A549 (cell line): ENCODE measurements at regions not wholly inside any gene's neighbourhood (a gene's known extent, or its start where the extent isn't known, plus 50 kb on each side); places are given as distances from the start of the nearest gene placed in this dataset.

Experiments used
- ATAC-seq, 2 experiments: fragments of 200-7000 bp in 1 of 2; fragments of >200 bp in 1 of 2; cut with Nextera tagmentation in 1 of 2; cut with Tn5 transposase in 1 of 2; 3 replicates each; pipeline versions ENCODE4 v1.8.0 to v1.9.1; 2018 to 2020; ENCODE audit warnings: mild to moderate bottlenecking in 1 of 2, moderate library complexity in 1 of 2
- CTCF ChIA-PET: fragments of 300-600 bp; sonication (Branson Sonifier 250); formaldehyde crosslinking; extraction: SDS; loops from one replicate; lab custom pipeline; 2021; ENCODE audit warnings: antibody characterized with exemption, inconsistent platforms; lab: Yijun Ruan, JAX
- POLR2A ChIA-PET: fragments of 350-600 bp; formaldehyde crosslinking; extraction: SDS; loops from one replicate; lab custom pipeline; 2021; ENCODE audit warnings: antibody characterized with exemption, inconsistent platforms; lab: Yijun Ruan, JAX
- DNase-seq, 2 experiments: peaks; one replicate each; pipeline versions ENCODE4 v3.0.0 to v3.0.0-alpha.2; 2011 to 2016; ENCODE audit warnings: low read depth in 1 of 2, low spot score in 1 of 2
- FAIRE-seq: peaks from 2 replicates; lab custom pipeline; 2011; peaks lifted over from hg19 to GRCh38; lab: Jason Lieb, UNC
- H3K27ac ChIP-seq, 2 experiments: fragments of >200 bp; sonication (Bioruptor Twin); formaldehyde crosslinking; 3 replicates each; pipeline ENCODE4 v1.5.1; 2016 to 2017
- H3K4me1 ChIP-seq: fragments of >200 bp; sonication (Bioruptor Twin); formaldehyde crosslinking; 3 replicates; pipeline ENCODE4 v1.6.1; 2016
- H3K4me2 ChIP-seq: fragments of >200 bp; sonication (Bioruptor Twin); formaldehyde crosslinking; 3 replicates; pipeline ENCODE4 v1.6.1; 2016
- H3K4me3 ChIP-seq: fragments of >200 bp; sonication (Bioruptor Twin); formaldehyde crosslinking; 3 replicates; pipeline ENCODE4 v1.5.1; 2016
- H3K9me3 ChIP-seq: fragments of >200 bp; sonication (Bioruptor Twin); formaldehyde crosslinking; 3 replicates; pipeline ENCODE4 v1.6.1; 2016
- ATOH8 ChIP-seq: fragments of 250-450 bp; sonication (Bioruptor Pico); IDR thresholded peaks from 2 replicates; pipeline ENCODE4 v1.5.0; 2020; ENCODE audit warnings: low read depth, mild to moderate bottlenecking, moderate library complexity
- BCL3 ChIP-seq: fragments of >200 bp; sonication (Bioruptor Twin); formaldehyde crosslinking; IDR thresholded peaks from 3 replicates; pipeline ENCODE4 v1.6.1; 2016
- BHLHE40 ChIP-seq: IDR thresholded peaks from 2 replicates; pipeline ENCODE4 v1.6.1; 2012; ENCODE audit warnings: low read depth, low read length, inconsistent platforms
- CBX2 ChIP-seq: fragments of 200-600 bp; sonication (generic); IDR thresholded peaks from 2 replicates; pipeline ENCODE4 v1.6.1; 2016; ENCODE audit warnings: low read depth, mild to moderate bottlenecking, borderline replicate concordance
- CBX8 ChIP-seq: fragments of 200-600 bp; sonication (generic); IDR thresholded peaks from 2 replicates; pipeline ENCODE4 v1.6.1; 2016
- CEBPB ChIP-seq, 2 experiments: fragments of >200 bp in 1 of 2; sonication (Bioruptor Twin) in 1 of 2; formaldehyde crosslinking in 1 of 2; IDR thresholded peaks; 2 replicates each; pipeline ENCODE4 v1.6.1; 2012 to 2016
- CHD4 ChIP-seq: fragments of 200-600 bp; sonication (generic); IDR thresholded peaks from 2 replicates; pipeline ENCODE4 v1.6.1; 2016; ENCODE audit warnings: antibody characterized with exemption, mild to moderate bottlenecking, borderline replicate concordance
- CTCF ChIP-seq: fragments of >200 bp; sonication (Bioruptor Twin); formaldehyde crosslinking; IDR thresholded peaks from 3 replicates; pipeline ENCODE4 v1.5.1; 2016
- EP300 ChIP-seq, 2 experiments: fragments of >200 bp; sonication (Bioruptor Twin); formaldehyde crosslinking; IDR thresholded peaks; 2 replicates in 1 of 2; 3 replicates in 1 of 2; pipeline ENCODE4 v1.6.1; 2016 to 2017
- ESRRA ChIP-seq: fragments of 150-350 bp; IDR thresholded peaks from 2 replicates; pipeline ENCODE4 v1.6.1; 2014; ENCODE audit warnings: mild to moderate bottlenecking, low read length, borderline replicate concordance
- GATA3 ChIP-seq: IDR thresholded peaks from 2 replicates; pipeline ENCODE4 v1.6.1; 2012; ENCODE audit warnings: borderline replicate concordance
- HEYL ChIP-seq: fragments of 250-450 bp; sonication (Bioruptor Pico); IDR thresholded peaks from 2 replicates; pipeline ENCODE4 v1.8.0; 2021; ENCODE audit warnings: mild to moderate bottlenecking, moderate library complexity
- JUNB ChIP-seq: fragments of >200 bp; sonication (Bioruptor Twin); formaldehyde crosslinking; IDR thresholded peaks from 2 replicates; pipeline ENCODE4 v1.6.1; 2016
- KDM5A ChIP-seq: fragments of 200-600 bp; sonication (generic); IDR thresholded peaks from 2 replicates; pipeline ENCODE4 v1.6.1; 2016; ENCODE audit warnings: antibody characterized with exemption, mild to moderate bottlenecking
- MAFK ChIP-seq: fragments of 450-650 bp; IDR thresholded peaks from 2 replicates; pipeline ENCODE4 v1.6.1; 2014; ENCODE audit not compliant: partially characterized antibody
- MAZ ChIP-seq: fragments of 150-350 bp; IDR thresholded peaks from 2 replicates; pipeline ENCODE4 v1.6.1; 2014; ENCODE audit warnings: antibody characterized with exemption, low read depth, low read length, borderline replicate concordance
- NPAS2 ChIP-seq: fragments of 250-450 bp; sonication (Bioruptor Pico); IDR thresholded peaks from 2 replicates; pipeline ENCODE4 v1.8.0; 2022; ENCODE audit warnings: mild to moderate bottlenecking, moderate library complexity, borderline replicate concordance
- NR3C1 ChIP-seq: fragments of >200 bp; sonication (Bioruptor Twin); formaldehyde crosslinking; IDR thresholded peaks from 3 replicates; pipeline ENCODE4 v1.6.1; 2017
- POLR2A ChIP-seq: IDR thresholded peaks from 2 replicates; pipeline ENCODE4 v1.6.1; 2012; ENCODE audit warnings: mild to moderate bottlenecking, low read length
- POLR2AphosphoS2 ChIP-seq: conservative IDR thresholded peaks from 2 replicates; pipeline ENCODE4 v1.6.1; 2012; ENCODE audit warnings: low read length, improper control_type of control experiment, inconsistent platforms
- RAD21 ChIP-seq, 2 experiments: fragments of >200 bp in 1 of 2; sonication (Bioruptor Twin) in 1 of 2; formaldehyde crosslinking in 1 of 2; IDR thresholded peaks in 1 of 2; conservative IDR thresholded peaks in 1 of 2; 2 replicates in 1 of 2; 3 replicates in 1 of 2; pipeline ENCODE4 v1.6.1; 2012 to 2018; ENCODE audit warnings: inconsistent platforms in 1 of 2
- RARB ChIP-seq: fragments of 250-450 bp; sonication (Bioruptor Pico); IDR thresholded peaks from 2 replicates; pipeline ENCODE4 v1.8.0; 2021; ENCODE audit warnings: mild to moderate bottlenecking, moderate library complexity
- REST ChIP-seq: fragments of 200-600 bp; sonication (generic); IDR thresholded peaks from 2 replicates; pipeline ENCODE4 v1.6.1; 2016; ENCODE audit warnings: antibody characterized with exemption, mild to moderate bottlenecking, moderate library complexity
- RFX5 ChIP-seq: fragments of 450-650 bp; IDR thresholded peaks from 2 replicates; pipeline ENCODE4 v1.7.1; 2014; ENCODE audit warnings: antibody characterized with exemption, mild to moderate bottlenecking, moderate library complexity
- RNF2 ChIP-seq: fragments of 200-600 bp; sonication (generic); IDR thresholded peaks from 2 replicates; pipeline ENCODE4 v1.6.1; 2016; ENCODE audit warnings: low read depth, mild to moderate bottlenecking, antibody characterized with exemption, moderate library complexity, borderline replicate concordance
- SMC3 ChIP-seq: fragments of >200 bp; sonication (Bioruptor Twin); formaldehyde crosslinking; IDR thresholded peaks from 3 replicates; pipeline ENCODE4 v1.6.1; 2018; ENCODE audit warnings: inconsistent platforms
- SREBF2 ChIP-seq: fragments of 450-650 bp; IDR thresholded peaks from 2 replicates; pipeline ENCODE4 v1.6.1; 2014; ENCODE audit warnings: mild to moderate bottlenecking, moderate library complexity
- ZC3H11A ChIP-seq: fragments of 450-650 bp; IDR thresholded peaks from 2 replicates; pipeline ENCODE4 v1.6.1; 2014; ENCODE audit warnings: antibody characterized with exemption, mild to moderate bottlenecking
- ZFP36 ChIP-seq: fragments of 450-650 bp; IDR thresholded peaks from 2 replicates; pipeline ENCODE4 v1.6.1; 2014; ENCODE audit warnings: borderline replicate concordance; ENCODE audit not compliant: partially characterized antibody
- ZNF302 ChIP-seq: fragments of 250-450 bp; sonication (Bioruptor Pico); IDR thresholded peaks from 2 replicates; pipeline ENCODE4 v1.9.0; 2021; ENCODE audit warnings: inconsistent platforms, mild to moderate bottlenecking, moderate library complexity
- WGBS: methylation state at CpG from one replicate; pipeline ENCODE4 v1.1.6; 2017; ENCODE audit errors: missing lambda C conversion rate; 5-methylcytosine and 5-hydroxymethylcytosine counted together
- TF ChIP-seq, protein P1 (sequence below): fragments of 450-650 bp; IDR thresholded peaks from 2 replicates; pipeline ENCODE4 v1.6.1; 2014; ENCODE audit warnings: antibody characterized with exemption
- TF ChIP-seq, protein P2 (sequence below): IDR thresholded peaks from 2 replicates; pipeline ENCODE4 v1.6.1; 2012
- TF ChIP-seq, protein P3 (sequence below): fragments of 150-350 bp; IDR thresholded peaks from 2 replicates; pipeline ENCODE4 v1.6.1; 2014; ENCODE audit warnings: low read depth, mild to moderate bottlenecking, low read length

DNA sequence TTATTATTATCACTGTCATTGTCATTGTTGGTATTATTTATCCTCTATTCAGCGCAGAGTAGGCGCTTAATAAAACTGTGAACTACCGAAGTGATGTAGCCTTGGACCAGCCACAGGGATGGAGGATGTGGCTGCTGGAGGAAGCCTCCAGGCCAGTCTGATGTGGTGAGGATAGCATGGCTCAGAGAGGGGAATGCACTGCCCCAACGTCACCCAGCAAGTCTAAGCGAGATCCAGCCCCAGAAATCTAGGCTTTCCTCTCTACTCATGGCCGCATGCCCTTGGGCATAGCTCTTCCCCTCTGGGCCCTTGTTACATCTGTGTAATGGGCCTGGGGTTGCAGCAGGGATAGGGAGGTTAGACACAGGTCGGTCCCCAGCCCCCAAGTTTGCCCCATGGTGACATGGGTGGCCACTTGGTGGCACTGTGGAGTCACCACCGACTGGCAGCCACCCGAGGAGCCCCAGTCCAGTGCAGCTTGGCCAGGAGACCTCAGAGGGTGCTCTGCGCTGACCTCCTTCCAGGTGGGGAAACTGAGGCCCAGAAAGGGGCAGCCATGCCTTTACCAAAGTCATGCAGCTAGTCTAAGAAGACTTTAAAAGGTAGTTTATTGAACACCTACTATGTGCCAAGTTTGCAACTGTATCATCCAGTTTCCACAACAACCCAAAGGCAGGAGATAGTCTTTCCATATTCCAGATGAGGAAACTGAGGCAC is 395.7 kb downstream of the MN1 start:
- peak; percentile 48 to 55 for DNase-seq
- H3K4me3 ChIP-seq = no peak overlapping the region
- WGBS = 39% methylated on average over 7 of the region's 10 CpGs
- peak overlapping the region; percentile 45 to 75; a peak in 5 of 6 replicates for H3K27ac ChIP-seq
- ChIA-PET POLR2A (no interaction called here), CTCF (interaction anchor here (0.6 to 3.3 kb wide), 28 partner anchors 13 to 724 kb away, joined by 3 to 26 read pairs (median 4); no protein-coding TSS in a partner anchor)
- ATAC-seq = peak; percentile 79 to 93
- no peak overlapping the region for H3K4me2 ChIP-seq
- H3K4me1 ChIP-seq = no peaks in the 10 kb centered on the region
- FAIRE-seq = no peak
- peaks cover 6% of the 10 kb centered on the region; the same call in 1 of the 3 replicates for H3K9me3 ChIP-seq
- TF ChIP-seq NPAS2 (no peak), GATA3 (no peak), RFX5 (no peak), ESRRA (no peak), RAD21 (conservative IDR thresholded peaks at IDR 0.05 in 1 of 2, IDR thresholded peaks at IDR 0.05 in 1 of 2) (peak; percentile 79 to 88), JUNB (no peak), ZFP36 (peak; percentile 48), ATOH8 (CRISPR knock-in tag) (no peak), POLR2A (no peak), MAFK (no peak), CEBPB (IDR thresholded peaks at IDR 0.05) (no peak), BCL3 (no peak), KDM5A (no peak), ZC3H11A (no peak), SREBF2 (no peak), HEYL (CRISPR knock-in tag) (no peak), RARB (CRISPR knock-in tag) (no peak), POLR2AphosphoS2 (no peak), BHLHE40 (no peak), MAZ (no peak), ZNF302 (CRISPR knock-in tag) (no peak), CBX2 (no peak), REST (no peak), CTCF (peak; percentile 64), NR3C1 (no peak), EP300 (IDR thresholded peaks at IDR 0.05) (no peak), SMC3 (peak; percentile 84), RNF2 (no peak), CBX8 (no peak), CHD4 (no peak)
- TF ChIP-seq, protein P1, sequence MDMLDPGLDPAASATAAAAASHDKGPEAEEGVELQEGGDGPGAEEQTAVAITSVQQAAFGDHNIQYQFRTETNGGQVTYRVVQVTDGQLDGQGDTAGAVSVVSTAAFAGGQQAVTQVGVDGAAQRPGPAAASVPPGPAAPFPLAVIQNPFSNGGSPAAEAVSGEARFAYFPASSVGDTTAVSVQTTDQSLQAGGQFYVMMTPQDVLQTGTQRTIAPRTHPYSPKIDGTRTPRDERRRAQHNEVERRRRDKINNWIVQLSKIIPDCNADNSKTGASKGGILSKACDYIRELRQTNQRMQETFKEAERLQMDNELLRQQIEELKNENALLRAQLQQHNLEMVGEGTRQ = no peak
- TF ChIP-seq, protein P2, sequence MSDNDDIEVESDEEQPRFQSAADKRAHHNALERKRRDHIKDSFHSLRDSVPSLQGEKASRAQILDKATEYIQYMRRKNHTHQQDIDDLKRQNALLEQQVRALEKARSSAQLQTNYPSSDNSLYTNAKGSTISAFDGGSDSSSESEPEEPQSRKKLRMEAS = no peak
- TF ChIP-seq, protein P3, sequence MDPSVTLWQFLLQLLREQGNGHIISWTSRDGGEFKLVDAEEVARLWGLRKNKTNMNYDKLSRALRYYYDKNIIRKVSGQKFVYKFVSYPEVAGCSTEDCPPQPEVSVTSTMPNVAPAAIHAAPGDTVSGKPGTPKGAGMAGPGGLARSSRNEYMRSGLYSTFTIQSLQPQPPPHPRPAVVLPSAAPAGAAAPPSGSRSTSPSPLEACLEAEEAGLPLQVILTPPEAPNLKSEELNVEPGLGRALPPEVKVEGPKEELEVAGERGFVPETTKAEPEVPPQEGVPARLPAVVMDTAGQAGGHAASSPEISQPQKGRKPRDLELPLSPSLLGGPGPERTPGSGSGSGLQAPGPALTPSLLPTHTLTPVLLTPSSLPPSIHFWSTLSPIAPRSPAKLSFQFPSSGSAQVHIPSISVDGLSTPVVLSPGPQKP = no peak
